GM23248 (cell line): ENCODE measurements at regions not wholly inside any gene's neighbourhood (a gene's known extent, or its start where the extent isn't known, plus 50 kb on each side); places are given as distances from the start of the nearest gene placed in this dataset.

Experiments used
- EZH2 ChIP-seq: fragments of 200-600 bp; sonication (generic); IDR thresholded peaks from 2 replicates; pipeline ENCODE4 v1.6.1; 2018; ENCODE audit warnings: antibody characterized with exemption, mild to moderate bottlenecking; ENCODE audit not compliant: insufficient read depth, poor library complexity, severe bottlenecking
- EZH2phosphoT487 ChIP-seq: fragments of 200-600 bp; sonication (generic); IDR thresholded peaks from 2 replicates; pipeline ENCODE4 v1.6.1; 2018; ENCODE audit warnings: antibody characterized with exemption, moderate library complexity, mild to moderate bottlenecking, low read depth; ENCODE audit not compliant: insufficient read depth

DNA sequence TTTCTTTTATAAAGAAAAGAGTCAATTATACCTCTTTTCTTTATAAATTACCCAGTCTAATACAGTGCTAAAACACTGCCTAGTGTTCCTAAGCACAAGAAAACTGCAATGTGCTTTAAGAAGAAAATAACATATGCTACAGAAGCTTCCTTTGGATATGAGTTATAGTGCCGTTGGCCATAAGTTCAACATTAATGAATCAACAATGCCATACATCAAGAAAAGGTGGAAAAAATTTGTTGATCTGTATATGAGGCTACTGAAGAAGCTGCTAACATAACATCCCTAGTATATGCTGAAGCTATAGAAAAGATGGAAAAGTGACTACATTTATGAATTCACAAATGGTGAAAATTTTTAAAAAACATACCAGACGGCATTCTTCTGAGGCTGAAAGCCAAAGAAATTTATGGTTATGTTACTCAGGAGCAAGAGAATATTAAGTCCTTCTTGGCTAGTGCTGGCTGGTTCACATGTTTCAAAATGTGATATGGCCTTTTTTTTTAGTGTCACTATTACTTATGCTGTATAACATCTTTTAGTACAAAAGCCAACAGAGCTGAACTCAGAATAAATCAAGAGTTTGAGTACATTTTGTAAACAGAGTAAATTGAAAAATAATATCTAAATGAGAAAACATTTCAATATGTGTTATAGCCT lies 743.2 kb upstream of the RGS18 start:
- no peak for TF ChIP-seq EZH2phosphoT487
- TF ChIP-seq EZH2 = no peak
